OCI-LY3 (cell line): ENCODE measurements at regions not wholly inside any gene's neighbourhood (a gene's known extent, or its start where the extent isn't known, plus 50 kb on each side); places are given as distances from the start of the nearest gene placed in this dataset.

Experiments used
- H2AFZ ChIP-seq: fragments of 200-600, 300-600 bp; shearing (Covaris generic); 2 replicates; pipeline ENCODE4 v1.6.0; 2014; ENCODE audit warnings: antibody characterized with exemption, low read depth, low read length
- H3K27ac ChIP-seq: fragments of 200-600, 300-600 bp; sonication (generic); 2 replicates; pipeline ENCODE4 v1.5.1; 2014; ENCODE audit warnings: mild to moderate bottlenecking, low read length, moderate library complexity, mixed read lengths
- H3K27me3 ChIP-seq: fragments of 200-600, 300-600 bp; sonication (generic); 2 replicates; pipeline ENCODE4 v1.6.1; 2014; ENCODE audit warnings: low read depth, low read length, mixed read lengths
- H3K36me3 ChIP-seq: fragments of 200-600, 300-600 bp; sonication (generic); replicated peaks from 2 replicates; pipeline ENCODE3; 2014; ENCODE audit warnings: low read depth, low read length, mixed read lengths
- H3K4me1 ChIP-seq: fragments of 300-600, 200-600 bp; sonication (generic); 2 replicates; pipeline ENCODE4 v1.6.1; 2014; ENCODE audit warnings: low read length, mixed read lengths
- H3K4me2 ChIP-seq: fragments of 200-600, 300-600 bp; sonication (generic); 2 replicates; pipeline ENCODE4 v1.6.1; 2014; ENCODE audit warnings: low read length, mixed read lengths
- H3K4me3 ChIP-seq: fragments of 300-600, 200-600 bp; sonication (generic); 2 replicates; pipeline ENCODE4 v1.5.1; 2014; ENCODE audit warnings: antibody characterized with exemption, mild to moderate bottlenecking, low read length, moderate library complexity
- H3K79me2 ChIP-seq: fragments of 300-600, 200-600 bp; shearing (Covaris generic); 2 replicates; pipeline ENCODE4 v1.6.1; 2014; ENCODE audit warnings: mild to moderate bottlenecking, low read length, mixed read lengths
- H3K9ac ChIP-seq: fragments of 300-600, 200-600 bp; shearing (Covaris generic); 2 replicates; pipeline ENCODE4 v1.6.0; 2014; ENCODE audit warnings: mild to moderate bottlenecking, low read length, moderate library complexity
- H3K9me3 ChIP-seq: fragments of 200-600, 300-600 bp; shearing (Covaris generic); 2 replicates; pipeline ENCODE4 v1.6.1; 2014; ENCODE audit warnings: low read length, mixed read lengths; ENCODE audit not compliant: insufficient read depth
- H4K20me1 ChIP-seq: fragments of 200-600, 300-600 bp; sonication (generic); 2 replicates; pipeline ENCODE4 v1.6.1; 2016; ENCODE audit warnings: low read length, mixed read lengths; ENCODE audit not compliant: insufficient read depth
- EZH2phosphoT487 ChIP-seq: fragments of 200-600 bp; shearing (Covaris generic); IDR thresholded peaks from 2 replicates; pipeline ENCODE4 v1.6.1; 2018; ENCODE audit warnings: antibody characterized with exemption, mixed run types, low read depth
- TF ChIP-seq, protein P1 (sequence below): fragments of 200-600, 300-600 bp; sonication (generic); IDR thresholded peaks from 2 replicates; pipeline ENCODE4 v1.5.1; 2014; ENCODE audit warnings: antibody characterized with exemption, low read length, low read depth

- no peak overlapping the region for H3K9ac ChIP-seq
- no peaks in the 10 kb centered on the region for H3K36me3 ChIP-seq
- no peaks in the 10 kb centered on the region for H3K79me2 ChIP-seq
- H3K4me2 ChIP-seq, result no peak overlapping the region
- TF ChIP-seq EZH2phosphoT487, result no peak
- TF ChIP-seq, protein P1, sequence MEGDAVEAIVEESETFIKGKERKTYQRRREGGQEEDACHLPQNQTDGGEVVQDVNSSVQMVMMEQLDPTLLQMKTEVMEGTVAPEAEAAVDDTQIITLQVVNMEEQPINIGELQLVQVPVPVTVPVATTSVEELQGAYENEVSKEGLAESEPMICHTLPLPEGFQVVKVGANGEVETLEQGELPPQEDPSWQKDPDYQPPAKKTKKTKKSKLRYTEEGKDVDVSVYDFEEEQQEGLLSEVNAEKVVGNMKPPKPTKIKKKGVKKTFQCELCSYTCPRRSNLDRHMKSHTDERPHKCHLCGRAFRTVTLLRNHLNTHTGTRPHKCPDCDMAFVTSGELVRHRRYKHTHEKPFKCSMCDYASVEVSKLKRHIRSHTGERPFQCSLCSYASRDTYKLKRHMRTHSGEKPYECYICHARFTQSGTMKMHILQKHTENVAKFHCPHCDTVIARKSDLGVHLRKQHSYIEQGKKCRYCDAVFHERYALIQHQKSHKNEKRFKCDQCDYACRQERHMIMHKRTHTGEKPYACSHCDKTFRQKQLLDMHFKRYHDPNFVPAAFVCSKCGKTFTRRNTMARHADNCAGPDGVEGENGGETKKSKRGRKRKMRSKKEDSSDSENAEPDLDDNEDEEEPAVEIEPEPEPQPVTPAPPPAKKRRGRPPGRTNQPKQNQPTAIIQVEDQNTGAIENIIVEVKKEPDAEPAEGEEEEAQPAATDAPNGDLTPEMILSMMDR, result no peak
- H3K27me3 ChIP-seq, result no peaks in the 10 kb centered on the region
- no peak overlapping the region for H3K27ac ChIP-seq
- H3K4me1 ChIP-seq, result no peaks in the 10 kb centered on the region
- H3K4me3 ChIP-seq, result no peak overlapping the region
- H3K9me3 ChIP-seq, result no peaks in the 10 kb centered on the region
- H2AFZ ChIP-seq, result no peak overlapping the region
- no peaks in the 10 kb centered on the region for H4K20me1 ChIP-seq
Measured at GRCh38 chr15:93720607-93721006, 510.8 kb upstream of the MCTP2 start.

DNA sequence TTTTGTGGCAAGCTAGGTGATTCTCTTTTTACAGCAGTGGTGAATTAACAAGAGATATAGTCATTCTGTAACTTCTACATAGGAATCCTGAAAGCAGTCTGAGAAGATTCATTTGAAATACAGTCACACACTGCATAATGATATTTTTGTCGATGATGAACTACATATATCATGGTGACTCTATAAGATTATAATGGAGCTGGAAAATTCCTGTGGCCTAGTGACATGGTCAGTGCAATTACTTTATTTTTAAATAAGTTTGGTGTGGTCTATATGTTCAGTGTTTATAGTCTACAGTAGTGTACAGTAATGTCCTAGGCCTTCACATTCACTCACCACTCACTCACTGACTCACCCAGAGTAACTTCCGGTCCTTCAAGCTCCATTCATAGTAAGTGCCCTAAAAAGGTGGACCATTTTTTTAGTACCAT is 511.4 kb upstream of the MCTP2 start:
- H3K9ac ChIP-seq, result no peak overlapping the region
- no peak overlapping the region for H3K27ac ChIP-seq
- no peak overlapping the region for H2AFZ ChIP-seq
- no peak overlapping the region for H3K4me3 ChIP-seq
- H3K4me2 ChIP-seq, result no peak overlapping the region
- no peaks in the 10 kb centered on the region for H3K4me1 ChIP-seq
- no peaks in the 10 kb centered on the region for H3K36me3 ChIP-seq
- no peaks in the 10 kb centered on the region for H4K20me1 ChIP-seq
- H3K27me3 ChIP-seq, result no peaks in the 10 kb centered on the region
- no peaks in the 10 kb centered on the region for H3K9me3 ChIP-seq
- no peaks in the 10 kb centered on the region for H3K79me2 ChIP-seq
- TF ChIP-seq, protein P1, result no peak
- TF ChIP-seq EZH2phosphoT487, result no peak

DNA sequence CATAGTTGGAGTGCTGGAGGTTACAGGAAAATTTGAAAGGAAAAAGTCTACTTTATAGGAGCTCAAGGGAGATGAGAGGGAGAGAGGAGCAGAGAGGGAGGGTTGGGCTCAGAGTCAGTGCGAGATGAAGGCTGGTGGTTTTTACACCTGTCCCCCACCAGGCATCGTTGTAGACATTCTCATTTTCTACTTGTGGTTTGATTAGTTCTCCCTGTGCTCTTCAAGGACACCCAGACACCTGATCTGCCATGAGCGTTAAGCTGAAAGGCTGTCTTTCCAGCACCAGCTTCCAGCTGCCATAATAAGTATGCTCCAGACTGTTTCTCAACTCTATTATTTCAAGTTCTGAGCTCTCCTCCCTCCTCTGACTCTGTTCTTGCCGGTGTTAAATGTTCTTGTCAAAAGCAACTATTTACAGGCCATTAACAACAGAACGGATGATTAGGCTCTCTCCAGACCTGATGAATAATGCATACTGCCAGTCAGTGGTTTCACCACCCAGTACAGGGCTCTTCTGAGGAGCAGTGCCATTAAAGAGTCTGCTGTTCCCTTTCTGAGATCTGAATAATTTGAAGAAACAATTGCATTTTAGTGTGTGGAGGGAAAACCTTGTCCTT is 514.6 kb upstream of the MCTP2 start:
- no peaks in the 10 kb centered on the region for H4K20me1 ChIP-seq
- H3K9ac ChIP-seq, result no peak overlapping the region
- H3K9me3 ChIP-seq, result no peaks in the 10 kb centered on the region
- H3K36me3 ChIP-seq, result no peaks in the 10 kb centered on the region
- no peak overlapping the region for H3K4me2 ChIP-seq
- TF ChIP-seq, protein P1, result no peak
- no peak overlapping the region for H3K4me3 ChIP-seq
- H3K27me3 ChIP-seq, result no peaks in the 10 kb centered on the region
- no peaks in the 10 kb centered on the region for H3K79me2 ChIP-seq
- no peak overlapping the region for H2AFZ ChIP-seq
- no peaks in the 10 kb centered on the region for H3K4me1 ChIP-seq
- no peak overlapping the region for H3K27ac ChIP-seq

DNA sequence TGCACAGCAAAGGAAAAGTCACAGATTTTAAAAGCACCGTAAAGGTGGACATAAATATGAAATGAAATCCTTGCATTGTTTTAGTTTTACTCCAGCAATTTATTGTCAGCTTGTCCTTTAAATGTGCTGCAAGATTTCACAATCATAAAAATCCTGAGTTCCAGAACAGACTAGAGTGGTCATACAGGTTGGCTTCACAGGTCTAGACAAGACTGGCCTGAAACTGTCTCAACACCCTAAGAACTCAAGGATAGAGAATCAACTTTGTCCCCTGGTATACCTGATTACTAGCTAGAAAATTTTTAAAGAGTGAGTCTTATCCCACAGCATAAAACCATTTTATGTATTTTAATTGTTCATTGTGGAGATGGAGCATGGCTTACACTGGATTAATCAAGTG is 521.7 kb upstream of the MCTP2 start:
- Histone ChIP-seq H2AFZ (no peak overlapping the region), H4K20me1 (no peaks in the 10 kb centered on the region), H3K79me2 (no peaks in the 10 kb centered on the region), H3K9me3 (no peaks in the 10 kb centered on the region), H3K4me3 (no peak overlapping the region), H3K4me1 (no peaks in the 10 kb centered on the region), H3K36me3 (no peaks in the 10 kb centered on the region), H3K27ac (no peak overlapping the region), H3K27me3 (no peaks in the 10 kb centered on the region), H3K9ac (no peak overlapping the region), H3K4me2 (no peak overlapping the region)
- TF ChIP-seq, protein P1, result no peak
- TF ChIP-seq EZH2phosphoT487, result no peak
